GM21381 (cell line): ENCODE measurements at regions not wholly inside any gene's neighbourhood (a gene's known extent, or its start where the extent isn't known, plus 50 kb on each side); places are given as distances from the start of the nearest gene placed in this dataset.
"Not testable (repeated sequence)": the region's sequence is repeated elsewhere in the genome, so short reads cannot be mapped to it uniquely, and the experiment has no call there.

Experiments used
- ATAC-seq: cut with Tn5 transposase; IDR thresholded peaks from one replicate; pipeline ENCODE4 v1.9.1; 2021; ENCODE audit warnings: mild to moderate bottlenecking, moderate library complexity; ENCODE audit not compliant: unreplicated experiment

DNA sequence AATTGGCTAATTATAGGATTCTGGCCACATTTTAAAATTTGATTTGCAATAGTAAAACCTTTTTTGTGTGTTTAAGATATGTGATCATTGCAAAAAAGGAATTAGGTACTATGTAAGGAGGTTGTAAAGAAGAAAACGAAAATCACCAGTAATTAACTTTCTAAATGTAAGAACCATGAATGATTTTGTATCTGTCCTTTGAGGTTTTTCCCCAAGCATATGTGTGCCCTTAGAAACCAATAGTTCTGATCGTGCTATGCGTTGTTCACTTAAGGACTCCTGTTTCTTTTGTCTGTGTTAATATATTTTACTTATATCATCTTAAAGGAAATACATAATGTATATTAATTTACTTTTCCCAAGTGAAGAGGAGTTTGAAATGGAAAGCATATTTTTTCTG lies 410.2 kb downstream of the PSAT1 start:
- peak; percentile 44 for ATAC-seq

DNA sequence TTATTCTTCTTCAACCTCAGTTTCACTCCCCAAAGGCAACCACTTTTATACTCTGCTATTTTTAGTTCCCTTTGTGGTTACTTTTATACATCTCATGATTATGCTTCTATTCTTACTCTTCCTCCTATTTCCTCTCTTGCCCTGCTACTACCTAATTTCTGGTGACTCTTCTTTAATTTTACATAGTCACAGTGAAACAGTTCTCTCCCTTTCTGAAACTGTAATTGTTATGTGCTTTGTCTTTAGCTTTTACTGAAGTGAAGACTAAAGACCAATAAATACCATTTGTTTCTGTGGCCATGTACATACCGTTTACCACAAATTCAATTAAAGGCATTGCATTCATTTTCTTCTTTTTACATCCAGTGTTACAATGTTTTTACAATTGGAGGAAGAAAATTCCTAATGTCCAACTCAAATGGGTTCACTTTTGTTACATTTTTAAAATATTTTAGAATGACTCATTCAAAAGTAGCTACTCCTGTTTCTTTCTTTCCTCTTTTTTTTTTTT lies 410.6 kb downstream of the PSAT1 start:
- ATAC-seq, result peak; percentile 90

GRCh38 chr9:78712903-78713613 lies 416.1 kb downstream of the PSAT1 start:
- no peak for ATAC-seq

DNA sequence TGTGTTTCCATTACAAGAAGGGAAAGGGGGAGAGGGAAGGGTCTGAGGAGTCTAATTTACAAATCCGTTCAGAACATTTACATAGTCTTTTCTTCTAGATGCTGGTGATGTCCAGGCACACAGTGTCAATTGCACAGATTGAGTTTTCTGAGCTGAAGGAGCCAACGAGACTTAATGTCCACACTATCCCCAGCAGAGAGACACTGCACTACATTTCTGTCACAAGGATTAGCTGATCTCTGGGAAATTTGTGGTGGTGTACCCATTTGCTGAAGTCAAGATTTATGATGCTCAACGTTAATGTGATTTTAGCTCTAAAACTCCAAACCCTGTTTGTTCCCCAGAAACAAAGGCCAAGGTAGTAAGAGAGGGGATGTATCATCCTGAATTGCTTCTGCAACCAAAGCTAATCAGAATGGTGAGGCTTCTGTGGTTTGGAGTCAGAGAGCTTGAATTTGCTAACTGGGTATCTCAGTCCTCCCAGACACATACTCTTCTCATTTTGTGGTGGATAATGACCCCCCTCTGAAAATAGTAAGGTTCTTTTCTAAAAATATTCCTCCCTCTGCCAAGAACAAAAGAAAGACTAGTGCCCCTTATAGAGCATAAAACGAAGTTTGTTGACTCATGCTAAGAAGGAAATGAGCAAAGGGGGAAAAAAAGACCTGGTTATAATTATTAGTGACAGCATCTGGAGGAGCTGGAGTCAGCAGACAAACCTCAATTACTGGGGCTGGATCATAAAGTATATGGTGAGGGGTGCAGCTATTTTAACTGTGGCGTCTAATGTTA lies 416.9 kb downstream of the PSAT1 start:
- ATAC-seq, result no peak

- ATAC-seq, result no peak
These were observed 417.7 kb downstream of the PSAT1 start for GRCh38 chr9:78714576-78714975.

- not testable (repeated sequence) for ATAC-seq
These were observed 422.1 kb downstream of the PSAT1 start for GRCh38 chr9:78719029-78719428.

- ATAC-seq, result no peak
These were observed 428.0 kb downstream of the PSAT1 start for GRCh38 chr9:78724896-78725295.

- ATAC-seq, result no peak
These were observed 428.6 kb downstream of the PSAT1 start for GRCh38 chr9:78725503-78725902.

DNA sequence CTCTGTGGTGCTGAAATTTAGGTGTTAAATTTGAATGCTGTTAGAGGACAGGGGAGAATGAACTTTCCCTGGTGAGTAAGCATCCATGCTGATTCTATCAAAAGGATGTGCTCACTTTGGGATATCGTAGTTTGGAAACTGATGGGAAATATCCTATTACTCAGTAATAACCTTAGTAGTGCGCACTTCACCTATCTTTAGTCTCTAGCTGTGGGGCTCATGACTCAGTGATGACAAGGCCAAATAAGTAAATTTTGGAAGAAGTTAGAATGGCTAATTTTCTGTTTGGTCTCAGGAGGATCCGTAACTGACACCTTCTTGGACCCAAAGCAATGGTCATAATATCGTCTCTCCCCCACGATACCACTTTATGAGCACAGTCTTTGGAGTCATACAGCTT lies 448.4 kb downstream of the PSAT1 start:
- no peak for ATAC-seq

- no peak for ATAC-seq
These were observed 449.1 kb downstream of the PSAT1 start for GRCh38 chr9:78746010-78746409.

- ATAC-seq, result no peak
These were observed 456.1 kb downstream of the PSAT1 start for GRCh38 chr9:78753039-78753438.

GRCh38 chr9:78756813-78757510 lies 460.0 kb downstream of the PSAT1 start:
- ATAC-seq, result peak; percentile 47

DNA sequence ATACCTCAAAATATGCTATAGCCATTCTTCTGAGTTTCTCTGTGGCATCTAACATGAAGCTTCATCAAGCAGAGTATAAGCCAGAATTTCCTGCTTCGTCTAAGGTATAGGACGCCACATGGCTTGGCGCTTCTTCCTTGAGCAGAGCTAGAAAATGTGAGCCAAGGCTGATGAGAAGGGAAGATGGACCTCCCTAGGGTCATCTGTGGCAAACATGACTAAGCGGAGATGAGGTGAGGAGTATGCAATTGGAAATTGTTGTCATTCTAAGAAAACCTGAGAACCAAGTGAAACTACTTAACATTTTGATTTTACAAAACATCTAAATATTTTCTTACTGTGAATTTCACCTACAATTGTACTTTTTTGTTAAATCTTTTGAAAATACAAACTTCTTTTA lies 466.5 kb downstream of the PSAT1 start:
- ATAC-seq, result no peak

DNA sequence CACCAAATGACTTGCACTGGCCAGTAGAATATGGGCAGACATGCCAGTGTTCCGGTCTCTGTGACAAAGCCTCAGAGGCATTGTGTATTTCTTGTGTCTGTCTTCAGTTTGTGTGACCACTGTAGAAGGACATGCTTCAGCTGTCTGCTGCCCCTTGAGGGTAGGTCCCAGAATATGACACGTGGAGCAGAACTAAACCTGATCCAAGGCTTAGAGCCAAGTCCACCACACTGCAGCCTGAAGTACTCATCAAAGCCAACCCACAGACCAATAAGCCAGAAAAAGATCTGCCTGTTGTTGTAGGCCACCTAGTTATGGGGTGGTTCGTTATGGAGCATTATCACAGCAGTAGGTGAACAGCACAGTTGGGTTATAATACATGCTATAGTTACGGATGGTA lies 468.9 kb downstream of the PSAT1 start:
- no peak for ATAC-seq

GRCh38 chr9:78767490-78767889 lies 470.6 kb downstream of the PSAT1 start:
- ATAC-seq, result no peak

DNA sequence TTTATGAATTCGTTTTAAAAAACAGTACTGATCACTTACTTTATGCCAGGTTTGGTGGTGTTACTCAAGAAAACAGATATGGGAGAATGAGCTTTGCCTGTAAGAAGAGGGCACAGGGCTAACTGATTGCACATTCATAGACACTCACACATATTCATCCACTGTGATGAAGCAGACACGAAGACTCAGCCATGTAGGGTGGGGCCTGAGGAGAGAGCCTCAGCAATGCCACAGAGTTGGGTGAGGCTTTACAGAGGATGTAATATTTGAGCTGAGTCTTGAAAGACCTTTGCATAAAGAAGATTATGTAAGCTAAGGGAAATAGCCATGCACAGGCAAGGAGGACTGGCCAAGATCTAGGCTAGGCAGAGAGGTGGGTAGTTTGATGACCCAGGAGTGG lies 472.8 kb downstream of the PSAT1 start:
- ATAC-seq, result no peak

- no peak for ATAC-seq
These were observed 478.3 kb downstream of the PSAT1 start for GRCh38 chr9:78775211-78775610.

GRCh38 chr9:78775696-78776295 lies 478.9 kb downstream of the PSAT1 start:
- no peak for ATAC-seq

DNA sequence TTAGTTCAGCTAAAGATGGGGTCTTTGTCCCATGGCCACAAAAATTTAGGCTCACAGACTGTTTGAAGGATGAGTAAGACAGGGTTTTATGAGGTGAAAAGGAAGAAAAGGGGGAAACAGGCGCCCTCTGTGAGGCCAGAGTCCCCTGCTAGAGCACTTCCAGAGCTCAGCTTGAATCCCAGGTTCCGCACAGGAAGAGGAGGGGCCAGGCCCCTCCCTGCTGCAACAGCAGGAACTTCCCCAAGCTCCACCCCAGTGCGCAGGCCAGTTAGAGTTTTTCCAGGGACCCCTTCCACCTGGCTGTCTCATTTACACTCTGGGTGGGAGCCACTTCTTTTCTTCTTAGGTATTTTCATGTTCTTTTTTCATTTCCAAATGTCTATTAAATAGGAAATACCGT lies 480.8 kb downstream of the PSAT1 start:
- ATAC-seq, result no peak

GRCh38 chr9:78778318-78778717 lies 481.4 kb downstream of the PSAT1 start:
- ATAC-seq, result no peak

DNA sequence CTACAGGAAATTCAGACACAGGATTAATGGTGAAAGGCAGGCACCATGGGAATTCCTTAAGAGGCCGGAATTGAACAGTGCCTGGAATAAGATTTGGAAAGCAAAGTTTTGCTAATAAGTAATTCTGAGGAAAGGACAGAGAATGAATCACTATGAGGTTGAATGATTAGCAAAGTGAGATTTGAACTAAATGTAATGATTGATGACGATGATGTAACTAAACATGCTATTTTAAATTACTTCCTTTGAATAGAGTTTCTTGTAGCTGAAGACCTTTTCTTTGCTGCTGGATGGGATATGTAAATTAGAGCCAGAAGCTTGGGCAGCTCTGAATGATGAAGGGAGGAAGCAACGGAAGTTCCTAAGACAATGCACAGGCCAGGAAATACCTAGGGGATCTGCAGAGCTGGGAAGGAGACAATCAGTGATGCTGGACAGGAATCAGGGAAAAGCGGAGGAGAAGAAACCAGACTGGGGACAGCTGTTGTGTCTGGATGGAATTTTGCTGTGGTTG lies 482.0 kb downstream of the PSAT1 start:
- ATAC-seq, result no peak
